Panc1 (cell line): ENCODE measurements at regions not wholly inside any gene's neighbourhood (a gene's known extent, or its start where the extent isn't known, plus 50 kb on each side); places are given as distances from the start of the nearest gene placed in this dataset.

Experiments
- CTCF ChIP-seq: fragments of 450-650 bp; IDR thresholded peaks from 2 replicates; pipeline ENCODE4 v1.5.1; 2017; ENCODE audit warnings: mild to moderate bottlenecking
- POLR2AphosphoS5 ChIP-seq: IDR thresholded peaks from 2 replicates; pipeline ENCODE4 v1.6.1; 2012; ENCODE audit warnings: mild to moderate bottlenecking, low read depth, low read length, moderate library complexity
- TCF7L2 ChIP-seq: IDR thresholded peaks from 2 replicates; pipeline ENCODE4 v1.6.1; 2011; ENCODE audit warnings: mild to moderate bottlenecking, low read depth, low read length, inconsistent platforms

- TF ChIP-seq POLR2AphosphoS5 (no peak), CTCF (no peak), TCF7L2 (no peak)
These were observed 78.0 kb downstream of the ARL6IP4 start for GRCh38 chr12:123058481-123058880.
